SU-DHL-6 (cell line): ENCODE measurements at regions not wholly inside any gene's neighbourhood (a gene's known extent, or its start where the extent isn't known, plus 50 kb on each side); places are given as distances from the start of the nearest gene placed in this dataset.

Experiments
- H2AFZ ChIP-seq: fragments of 200-600 bp; sonication (generic); 2 replicates; pipeline ENCODE4 v1.6.1; 2014; ENCODE audit warnings: low read depth, mild to moderate bottlenecking, moderate library complexity, mixed read lengths, antibody characterized with exemption, low read length; ENCODE audit not compliant: severe bottlenecking
- H3F3A ChIP-seq: fragments of 200-600 bp; shearing (Covaris generic); 2 replicates; pipeline ENCODE4 v1.6.0; 2016; ENCODE audit warnings: antibody characterized with exemption, mild to moderate bottlenecking; ENCODE audit not compliant: insufficient read depth
- H3K27ac ChIP-seq: fragments of 200-600 bp; sonication (generic); 2 replicates; pipeline ENCODE4 v1.5.1; 2016; ENCODE audit warnings: low read depth, mild to moderate bottlenecking, low read length, moderate library complexity, mixed read lengths
- H3K27me3 ChIP-seq: fragments of 200-600 bp; sonication (generic), shearing (Covaris generic); 2 replicates; pipeline ENCODE4 v1.6.0; 2014; ENCODE audit warnings: mild to moderate bottlenecking, low read length
- H3K36me3 ChIP-seq: fragments of 200-600 bp; sonication (generic); 2 replicates; pipeline ENCODE4 v1.6.1; 2014; ENCODE audit warnings: mild to moderate bottlenecking, low read length, mixed read lengths
- H3K4me2 ChIP-seq: fragments of 300-600, 200-600 bp; shearing (Covaris generic), sonication (generic); 2 replicates; pipeline ENCODE4 v1.6.0; 2014; ENCODE audit warnings: low read length, low read depth, mild to moderate bottlenecking; ENCODE audit not compliant: poor library complexity, severe bottlenecking
- H3K4me3 ChIP-seq: fragments of 200-600 bp; sonication (generic); 2 replicates; pipeline ENCODE4 v1.5.1; 2014; ENCODE audit warnings: antibody characterized with exemption, low read length, mild to moderate bottlenecking, mixed read lengths; ENCODE audit not compliant: insufficient read depth, poor library complexity, severe bottlenecking
- H3K79me2 ChIP-seq: fragments of 200-600 bp; sonication (generic); 2 replicates; pipeline ENCODE4 v1.6.1; 2014; ENCODE audit warnings: mild to moderate bottlenecking, low read length, moderate library complexity; ENCODE audit not compliant: insufficient read depth
- H3K9ac ChIP-seq: fragments of 200-600 bp; sonication (generic); 2 replicates; pipeline ENCODE4 v1.7.0; 2014; ENCODE audit warnings: mild to moderate bottlenecking, low read length
- H3K9me2 ChIP-seq: fragments of 200-600 bp; sonication (generic); replicated peaks from 2 replicates; pipeline ENCODE4 v1.6.1; 2014; ENCODE audit warnings: low read length; ENCODE audit not compliant: insufficient read depth
- H3K9me3 ChIP-seq: fragments of 200-600 bp; sonication (generic); 2 replicates; pipeline ENCODE4 v1.6.1; 2014; ENCODE audit warnings: low read length, mixed read lengths; ENCODE audit not compliant: insufficient read depth
- H4K20me1 ChIP-seq: fragments of 200-600 bp; sonication (generic); 2 replicates; pipeline ENCODE4 v1.6.1; 2014; ENCODE audit warnings: low read depth, mild to moderate bottlenecking, antibody characterized with exemption, low read length, moderate library complexity, mixed read lengths
- EZH2phosphoT487 ChIP-seq: fragments of 200-600 bp; sonication (generic), shearing (Covaris generic); conservative IDR thresholded peaks from 2 replicates; pipeline ENCODE4 v1.6.1; 2018; ENCODE audit warnings: mild to moderate bottlenecking, antibody characterized with exemption, low read length, moderate library complexity, mixed read lengths
- TF ChIP-seq, protein P1 (sequence below): fragments of 200-600 bp; sonication (generic); IDR thresholded peaks from one replicate; pipeline ENCODE4 v1.5.1; 2017; ENCODE audit warnings: antibody characterized with exemption, mild to moderate bottlenecking, low read length, moderate library complexity; ENCODE audit not compliant: insufficient read depth, poor library complexity, severe bottlenecking

DNA sequence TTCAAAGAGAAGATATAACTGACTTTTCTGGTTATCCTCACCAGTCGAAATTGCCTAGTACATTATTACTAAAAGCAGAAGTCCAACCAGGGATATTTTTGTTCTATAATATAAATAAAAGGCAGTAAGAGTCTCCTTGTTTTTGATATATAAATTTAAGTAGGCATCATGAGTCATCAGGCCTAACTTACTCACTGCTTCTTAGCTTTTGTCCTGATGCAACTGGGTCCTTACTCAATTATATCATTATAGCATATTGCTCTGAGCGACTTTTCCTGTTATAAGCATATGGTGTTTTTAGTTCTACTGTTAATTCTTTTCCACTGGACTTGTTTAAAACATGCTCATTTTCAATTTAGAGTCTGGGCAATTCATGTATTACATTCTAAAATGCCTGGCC lies 910.1 kb downstream of the MCTP2 start:
- no peak overlapping the region for H3K4me2 ChIP-seq
- no peaks in the 10 kb centered on the region for H3K9me2 ChIP-seq
- no peaks in the 10 kb centered on the region for H3K36me3 ChIP-seq
- H3K27ac ChIP-seq: no peak overlapping the region
- no peak overlapping the region for H2AFZ ChIP-seq
- no peaks in the 10 kb centered on the region for H4K20me1 ChIP-seq
- no peaks in the 10 kb centered on the region for H3K9me3 ChIP-seq
- TF ChIP-seq, protein P1, sequence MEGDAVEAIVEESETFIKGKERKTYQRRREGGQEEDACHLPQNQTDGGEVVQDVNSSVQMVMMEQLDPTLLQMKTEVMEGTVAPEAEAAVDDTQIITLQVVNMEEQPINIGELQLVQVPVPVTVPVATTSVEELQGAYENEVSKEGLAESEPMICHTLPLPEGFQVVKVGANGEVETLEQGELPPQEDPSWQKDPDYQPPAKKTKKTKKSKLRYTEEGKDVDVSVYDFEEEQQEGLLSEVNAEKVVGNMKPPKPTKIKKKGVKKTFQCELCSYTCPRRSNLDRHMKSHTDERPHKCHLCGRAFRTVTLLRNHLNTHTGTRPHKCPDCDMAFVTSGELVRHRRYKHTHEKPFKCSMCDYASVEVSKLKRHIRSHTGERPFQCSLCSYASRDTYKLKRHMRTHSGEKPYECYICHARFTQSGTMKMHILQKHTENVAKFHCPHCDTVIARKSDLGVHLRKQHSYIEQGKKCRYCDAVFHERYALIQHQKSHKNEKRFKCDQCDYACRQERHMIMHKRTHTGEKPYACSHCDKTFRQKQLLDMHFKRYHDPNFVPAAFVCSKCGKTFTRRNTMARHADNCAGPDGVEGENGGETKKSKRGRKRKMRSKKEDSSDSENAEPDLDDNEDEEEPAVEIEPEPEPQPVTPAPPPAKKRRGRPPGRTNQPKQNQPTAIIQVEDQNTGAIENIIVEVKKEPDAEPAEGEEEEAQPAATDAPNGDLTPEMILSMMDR: no peak
- H3K4me3 ChIP-seq: no peak overlapping the region
- no peaks in the 10 kb centered on the region for H3K27me3 ChIP-seq
- H3K79me2 ChIP-seq: no peaks in the 10 kb centered on the region
- H3K9ac ChIP-seq: no peak overlapping the region
- no peaks in the 10 kb centered on the region for H3F3A ChIP-seq

DNA sequence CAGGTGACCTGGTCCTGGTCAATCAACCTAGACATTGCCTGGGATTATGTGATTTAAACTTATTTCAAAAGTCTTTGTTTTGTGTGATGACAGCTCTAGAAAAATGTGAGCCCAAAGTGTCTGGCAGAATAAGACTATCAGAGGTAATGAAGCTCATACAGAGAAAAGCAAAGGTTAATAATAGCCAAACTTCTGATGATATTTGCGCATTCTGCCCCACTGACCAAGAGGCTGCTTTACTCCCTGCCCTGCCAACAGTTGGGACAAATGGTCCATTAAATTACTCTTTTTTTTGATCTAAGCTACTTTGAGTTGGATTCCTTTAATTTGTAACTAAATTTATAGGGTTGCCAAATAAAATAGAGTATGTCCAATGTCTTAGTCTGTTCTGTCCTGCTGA lies 911.2 kb downstream of the MCTP2 start:
- no peaks in the 10 kb centered on the region for H3K79me2 ChIP-seq
- no peaks in the 10 kb centered on the region for H3K9me3 ChIP-seq
- no peak overlapping the region for H2AFZ ChIP-seq
- TF ChIP-seq, protein P1: no peak
- TF ChIP-seq EZH2phosphoT487: no peak
- H3K27ac ChIP-seq: no peak overlapping the region
- no peaks in the 10 kb centered on the region for H3K36me3 ChIP-seq
- H3K9me2 ChIP-seq: no peaks in the 10 kb centered on the region
- H4K20me1 ChIP-seq: no peaks in the 10 kb centered on the region
- H3K4me2 ChIP-seq: no peak overlapping the region
- H3F3A ChIP-seq: no peaks in the 10 kb centered on the region
- H3K27me3 ChIP-seq: no peaks in the 10 kb centered on the region
- no peak overlapping the region for H3K4me3 ChIP-seq
- H3K9ac ChIP-seq: no peak overlapping the region

DNA sequence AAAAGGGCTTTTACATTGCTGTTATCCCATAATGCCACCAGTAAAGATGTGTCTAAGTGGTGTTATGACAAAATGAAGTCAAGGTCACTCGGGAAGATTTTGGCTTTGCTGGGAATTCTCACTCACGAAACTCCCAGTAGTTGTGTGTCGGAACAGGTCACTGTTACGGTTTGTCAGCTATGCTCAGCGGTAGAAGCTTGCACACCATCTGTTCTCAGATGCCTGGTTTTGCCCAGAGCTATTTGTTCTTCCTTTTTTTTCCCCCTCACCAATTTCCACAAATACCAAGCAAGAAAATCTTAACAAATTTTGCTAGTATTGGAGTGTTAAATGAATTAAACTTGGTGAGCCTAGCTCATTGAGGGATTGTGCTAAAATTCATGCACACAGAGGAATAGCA lies 915.1 kb downstream of the MCTP2 start:
- no peaks in the 10 kb centered on the region for H3K36me3 ChIP-seq

More for the DNA sequence above, 915.1 kb downstream of the MCTP2 start:
- H3F3A ChIP-seq: no peaks in the 10 kb centered on the region
- H3K4me2 ChIP-seq: no peak overlapping the region
- H3K9ac ChIP-seq: no peak overlapping the region
- H2AFZ ChIP-seq: no peak overlapping the region
- no peak overlapping the region for H3K27ac ChIP-seq
- no peak for TF ChIP-seq EZH2phosphoT487
- TF ChIP-seq, protein P1: no peak
- H3K9me3 ChIP-seq: no peaks in the 10 kb centered on the region
- H3K27me3 ChIP-seq: no peaks in the 10 kb centered on the region
- no peaks in the 10 kb centered on the region for H4K20me1 ChIP-seq
- no peaks in the 10 kb centered on the region for H3K9me2 ChIP-seq
- H3K4me3 ChIP-seq: no peak overlapping the region
- no peaks in the 10 kb centered on the region for H3K79me2 ChIP-seq
